AG04449 (cell line): ENCODE measurements at regions not wholly inside any gene's neighbourhood (a gene's known extent, or its start where the extent isn't known, plus 50 kb on each side); places are given as distances from the start of the nearest gene placed in this dataset.

Experiments used
- CTCF ChIA-PET: fragments of 350-600 bp; formaldehyde crosslinking; extraction: SDS; loops from one replicate; lab custom pipeline; 2021; ENCODE audit warnings: antibody characterized with exemption; lab: Yijun Ruan, JAX
- POLR2A ChIA-PET: fragments of 400-600, 350-600 bp; formaldehyde crosslinking; extraction: SDS; loops from one replicate; lab custom pipeline; 2020; ENCODE audit warnings: antibody characterized with exemption, inconsistent platforms; lab: Yijun Ruan, JAX
- DNase-seq: peaks from one replicate; pipeline ENCODE4 v3.0.0-alpha.2; 2010; ENCODE audit warnings: low read depth, low spot score
- H3K4me3 ChIP-seq: 2 replicates; pipeline ENCODE4 v1.5.1; 2011; ENCODE audit warnings: low read depth, mild to moderate bottlenecking, control low read depth, low read length
- CTCF ChIP-seq: IDR thresholded peaks from one replicate; pipeline ENCODE4 v1.5.1; 2011; ENCODE audit warnings: mild to moderate bottlenecking, moderate library complexity, low read length, control low read depth, inconsistent platforms; ENCODE audit not compliant: insufficient read depth; ENCODE audit errors: missing control alignments

- POLR2A ChIA-PET, result no interaction called here
- no peak overlapping the region for H3K4me3 ChIP-seq
- CTCF ChIA-PET, result no interaction called here
- no peak for TF ChIP-seq CTCF
- DNase-seq, result no peak
Observed at GRCh38 chr2:126244937-126245336, 411.0 kb upstream of the GYPC start.

GRCh38 chr2:126253669-126254068 is 402.3 kb upstream of the GYPC start:
- POLR2A ChIA-PET, result no interaction called here
- no peak overlapping the region for H3K4me3 ChIP-seq
- no peak for DNase-seq
- CTCF ChIA-PET, result no interaction called here
- TF ChIP-seq CTCF, result no peak

- ChIA-PET CTCF (no interaction called here), POLR2A (no interaction called here)
- H3K4me3 ChIP-seq, result no peak overlapping the region
- TF ChIP-seq CTCF, result no peak
- no peak for DNase-seq
Observed at GRCh38 chr2:126264625-126265024, 391.3 kb upstream of the GYPC start.

GRCh38 chr2:126269911-126270310 is 386.0 kb upstream of the GYPC start:
- POLR2A ChIA-PET, result no interaction called here

GRCh38 chr2:126270587-126270986 is 385.4 kb upstream of the GYPC start:
- no peak for DNase-seq
- CTCF ChIA-PET, result no interaction called here
- TF ChIP-seq CTCF, result no peak
- no peak overlapping the region for H3K4me3 ChIP-seq
- POLR2A ChIA-PET, result no interaction called here

More at GRCh38 chr2:126269911-126270310, 386.0 kb upstream of the GYPC start:
- H3K4me3 ChIP-seq, result no peak overlapping the region
- DNase-seq, result no peak
- CTCF ChIA-PET, result no interaction called here
- no peak for TF ChIP-seq CTCF

- POLR2A ChIA-PET, result no interaction called here
- H3K4me3 ChIP-seq, result no peak overlapping the region
- CTCF ChIA-PET, result no interaction called here
- no peak for TF ChIP-seq CTCF
- DNase-seq, result no peak
Observed at GRCh38 chr2:126272401-126272800, 383.6 kb upstream of the GYPC start.
